Loucy (cell line): ENCODE measurements at regions not wholly inside any gene's neighbourhood (a gene's known extent, or its start where the extent isn't known, plus 50 kb on each side); places are given as distances from the start of the nearest gene placed in this dataset.
"Not testable (repeated sequence)": the region's sequence is repeated elsewhere in the genome, so short reads cannot be mapped to it uniquely, and the experiment has no call there.

Experiments used
- H2AFZ ChIP-seq: fragments of 200-600 bp; sonication (generic); 2 replicates; pipeline ENCODE4 v1.6.0; 2016; ENCODE audit warnings: antibody characterized with exemption, mild to moderate bottlenecking, low read length, moderate library complexity
- H3F3A ChIP-seq: fragments of 200-600 bp; 2 replicates; pipeline ENCODE4 v1.6.0; 2016; ENCODE audit warnings: antibody characterized with exemption, low read depth, mild to moderate bottlenecking
- H3K27me3 ChIP-seq: fragments of 200-600 bp; sonication (generic); 2 replicates; pipeline ENCODE4 v1.6.1; 2014; ENCODE audit warnings: low read length, mild to moderate bottlenecking; ENCODE audit not compliant: insufficient read depth, poor library complexity, severe bottlenecking
- H3K36me3 ChIP-seq: fragments of 200-600 bp; sonication (generic); 2 replicates; pipeline ENCODE4 v1.6.1; 2016; ENCODE audit warnings: low read length; ENCODE audit not compliant: insufficient read depth
- H3K4me1 ChIP-seq: fragments of 200-600 bp; sonication (generic); 2 replicates; pipeline ENCODE4 v1.5.1; 2014; ENCODE audit warnings: low read length, mild to moderate bottlenecking; ENCODE audit not compliant: insufficient read depth, poor library complexity, severe bottlenecking
- H3K4me2 ChIP-seq: fragments of 200-600 bp; sonication (generic); 2 replicates; pipeline ENCODE4 v1.6.0; 2014; ENCODE audit warnings: antibody characterized with exemption, low read length, low read depth, mild to moderate bottlenecking; ENCODE audit not compliant: poor library complexity, severe bottlenecking
- H3K4me3 ChIP-seq: fragments of 200-600 bp; sonication (generic); 2 replicates; pipeline ENCODE4 v1.5.1; 2014; ENCODE audit warnings: low read length, mild to moderate bottlenecking, mixed read lengths; ENCODE audit not compliant: poor library complexity, severe bottlenecking
- H3K79me2 ChIP-seq: fragments of 200-600 bp; sonication (generic); 2 replicates; pipeline ENCODE4 v1.6.1; 2014; ENCODE audit warnings: low read length; ENCODE audit not compliant: insufficient read depth
- H3K9ac ChIP-seq: fragments of 200-600 bp; sonication (generic); 2 replicates; pipeline ENCODE4 v1.6.0; 2014; ENCODE audit warnings: mild to moderate bottlenecking, low read depth, low read length, moderate library complexity; ENCODE audit not compliant: poor library complexity, severe bottlenecking
- H3K9me2 ChIP-seq: fragments of 200-600 bp; sonication (generic); replicated peaks from 2 replicates; pipeline ENCODE4 v1.6.1; 2016; ENCODE audit warnings: low read depth, low read length, mixed read lengths
- H3K9me3 ChIP-seq: fragments of 200-600 bp; sonication (generic); 2 replicates; pipeline ENCODE4 v1.6.1; 2014; ENCODE audit warnings: mild to moderate bottlenecking, antibody characterized with exemption, low read length, low read depth; ENCODE audit not compliant: insufficient read depth
- H4K20me1 ChIP-seq: fragments of 200-600 bp; sonication (generic); 2 replicates; pipeline ENCODE4 v1.6.0; 2014; ENCODE audit warnings: antibody characterized with exemption, low read length, mild to moderate bottlenecking; ENCODE audit not compliant: insufficient read depth, poor library complexity, severe bottlenecking
- CTCF ChIP-seq: fragments of 200-600 bp; sonication (generic); conservative IDR thresholded peaks from 2 replicates; pipeline ENCODE4 v1.5.1; 2014; ENCODE audit warnings: mild to moderate bottlenecking, antibody characterized with exemption, low read length
- EZH2phosphoT487 ChIP-seq: fragments of 200-600 bp; IDR thresholded peaks from 2 replicates; pipeline ENCODE4 v1.6.1; 2018; ENCODE audit warnings: antibody characterized with exemption, mild to moderate bottlenecking, moderate library complexity, borderline replicate concordance

- no peaks in the 10 kb centered on the region for H3K79me2 ChIP-seq
- H2AFZ ChIP-seq: no peak overlapping the region
- no peaks in the 10 kb centered on the region for H3K36me3 ChIP-seq
- no peaks in the 10 kb centered on the region for H3K9me3 ChIP-seq
- no peaks in the 10 kb centered on the region for H3K9me2 ChIP-seq
- TF ChIP-seq EZH2phosphoT487: no peak
- TF ChIP-seq CTCF: no peak
- H3K4me3 ChIP-seq: no peak overlapping the region
- H3K9ac ChIP-seq: no peak overlapping the region
- no peaks in the 10 kb centered on the region for H4K20me1 ChIP-seq
- H3K4me2 ChIP-seq: no peak overlapping the region
- H3K4me1 ChIP-seq: no peaks in the 10 kb centered on the region
- H3F3A ChIP-seq: no peaks in the 10 kb centered on the region
- H3K27me3 ChIP-seq: no peaks in the 10 kb centered on the region
These were observed 149.0 kb upstream of the WWC1 start for GRCh38 chr5:168142402-168142801.

- H3K9me3 ChIP-seq, H3K27me3 ChIP-seq, H3K9me2 ChIP-seq, H3K36me3 ChIP-seq, H4K20me1 ChIP-seq, H2AFZ ChIP-seq, H3K4me1 ChIP-seq, H3K79me2 ChIP-seq, H3F3A ChIP-seq, H3K4me3 ChIP-seq, H3K4me2 ChIP-seq, H3K9ac ChIP-seq: not testable (repeated sequence)
These were observed 147.9 kb upstream of the WWC1 start for GRCh38 chr5:168143521-168143920.

GRCh38 chr5:168147106-168147505, 144.3 kb upstream of the WWC1 start:
- Histone ChIP-seq H3K4me2 (no peak overlapping the region), H2AFZ (no peak overlapping the region), H3K27me3 (no peaks in the 10 kb centered on the region), H3K36me3 (no peaks in the 10 kb centered on the region), H3K79me2 (no peaks in the 10 kb centered on the region), H3F3A (no peaks in the 10 kb centered on the region), H3K4me1 (no peaks in the 10 kb centered on the region), H3K9ac (no peak overlapping the region), H4K20me1 (no peaks in the 10 kb centered on the region), H3K4me3 (no peak overlapping the region), H3K9me2 (no peaks in the 10 kb centered on the region), H3K9me3 (no peaks in the 10 kb centered on the region)
- TF ChIP-seq EZH2phosphoT487 (no peak), CTCF (no peak)

- Histone ChIP-seq H3K79me2 (no peaks in the 10 kb centered on the region), H3K4me2 (no peak overlapping the region), H3F3A (no peaks in the 10 kb centered on the region), H3K9me3 (no peaks in the 10 kb centered on the region), H3K4me3 (no peak overlapping the region), H3K9me2 (no peaks in the 10 kb centered on the region), H4K20me1 (no peaks in the 10 kb centered on the region), H3K9ac (no peak overlapping the region), H3K27me3 (no peaks in the 10 kb centered on the region), H2AFZ (no peak overlapping the region), H3K36me3 (no peaks in the 10 kb centered on the region), H3K4me1 (no peaks in the 10 kb centered on the region)
- TF ChIP-seq EZH2phosphoT487: no peak
- TF ChIP-seq CTCF: no peak
These were observed 143.7 kb upstream of the WWC1 start for GRCh38 chr5:168147568-168148360.
